AG04450 (cell line): ENCODE measurements at regions not wholly inside any gene's neighbourhood (a gene's known extent, or its start where the extent isn't known, plus 50 kb on each side); places are given as distances from the start of the nearest gene placed in this dataset.
"Not testable (repeated sequence)": the region's sequence is repeated elsewhere in the genome, so short reads cannot be mapped to it uniquely, and the experiment has no call there.

ENCODE experiments used
- CTCF ChIA-PET: fragments of 300-600, 350-600 bp; formaldehyde crosslinking; extraction: SDS; loops from one replicate; lab custom pipeline; 2022; ENCODE audit warnings: antibody characterized with exemption, inconsistent platforms; lab: Charles Lee
- POLR2A ChIA-PET: fragments of 350-600 bp; formaldehyde crosslinking; extraction: SDS; loops from one replicate; lab custom pipeline; 2021; ENCODE audit warnings: antibody characterized with exemption, inconsistent platforms; lab: Yijun Ruan, JAX
- DNase-seq: peaks from one replicate; pipeline ENCODE4 v3.0.0-alpha.2; 2011; ENCODE audit warnings: low read depth, low spot score
- H3K27ac ChIP-seq: one replicate; pipeline ENCODE4 v1.5.1; 2012; ENCODE audit warnings: low read depth, low read length, control low read depth
- H3K27me3 ChIP-seq: one replicate; pipeline ENCODE4 v1.6.0; 2012; ENCODE audit warnings: low read length; ENCODE audit not compliant: control insufficient read depth, insufficient read depth
- H3K4me3 ChIP-seq: 2 replicates; pipeline ENCODE4 v1.5.1; 2011; ENCODE audit warnings: mild to moderate bottlenecking, low read depth, low read length, control low read depth
- H3K9me3 ChIP-seq: 2 replicates; pipeline ENCODE4 v1.5.1; 2012; ENCODE audit warnings: low read length; ENCODE audit not compliant: control insufficient read depth, insufficient read depth
- TF ChIP-seq, protein P1 (sequence below): IDR thresholded peaks from 2 replicates; pipeline ENCODE4 v1.5.1; 2011; ENCODE audit warnings: low read depth, low read length, control low read depth, inconsistent platforms

DNA sequence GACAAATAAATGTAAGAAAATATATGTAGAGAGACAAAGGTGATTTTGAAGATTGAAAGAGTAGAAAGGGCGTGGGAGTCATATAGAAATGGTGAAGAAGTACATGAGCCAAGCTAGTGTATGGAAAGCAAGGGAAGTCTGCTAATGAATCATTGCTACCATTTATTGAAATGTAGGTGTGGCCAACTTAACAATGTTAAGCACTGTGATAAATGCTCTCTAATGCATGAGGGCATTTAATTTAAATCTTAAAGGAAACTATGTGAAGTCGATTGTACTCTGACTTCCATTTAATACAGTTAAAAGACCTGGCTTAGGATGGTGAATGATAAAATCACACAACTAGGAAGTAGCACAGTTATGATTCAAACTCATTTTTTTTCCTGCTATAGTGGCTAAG lies 219.9 kb downstream of the CASP12 start:
- no peaks in the 10 kb centered on the region for H3K9me3 ChIP-seq
- H3K4me3 ChIP-seq = no peak overlapping the region
- TF ChIP-seq, protein P1, sequence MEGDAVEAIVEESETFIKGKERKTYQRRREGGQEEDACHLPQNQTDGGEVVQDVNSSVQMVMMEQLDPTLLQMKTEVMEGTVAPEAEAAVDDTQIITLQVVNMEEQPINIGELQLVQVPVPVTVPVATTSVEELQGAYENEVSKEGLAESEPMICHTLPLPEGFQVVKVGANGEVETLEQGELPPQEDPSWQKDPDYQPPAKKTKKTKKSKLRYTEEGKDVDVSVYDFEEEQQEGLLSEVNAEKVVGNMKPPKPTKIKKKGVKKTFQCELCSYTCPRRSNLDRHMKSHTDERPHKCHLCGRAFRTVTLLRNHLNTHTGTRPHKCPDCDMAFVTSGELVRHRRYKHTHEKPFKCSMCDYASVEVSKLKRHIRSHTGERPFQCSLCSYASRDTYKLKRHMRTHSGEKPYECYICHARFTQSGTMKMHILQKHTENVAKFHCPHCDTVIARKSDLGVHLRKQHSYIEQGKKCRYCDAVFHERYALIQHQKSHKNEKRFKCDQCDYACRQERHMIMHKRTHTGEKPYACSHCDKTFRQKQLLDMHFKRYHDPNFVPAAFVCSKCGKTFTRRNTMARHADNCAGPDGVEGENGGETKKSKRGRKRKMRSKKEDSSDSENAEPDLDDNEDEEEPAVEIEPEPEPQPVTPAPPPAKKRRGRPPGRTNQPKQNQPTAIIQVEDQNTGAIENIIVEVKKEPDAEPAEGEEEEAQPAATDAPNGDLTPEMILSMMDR = no peak
- no peak overlapping the region for H3K27ac ChIP-seq
- no peak for DNase-seq
- no peaks in the 10 kb centered on the region for H3K27me3 ChIP-seq
- ChIA-PET CTCF (no interaction called here), POLR2A (no interaction called here)

DNA sequence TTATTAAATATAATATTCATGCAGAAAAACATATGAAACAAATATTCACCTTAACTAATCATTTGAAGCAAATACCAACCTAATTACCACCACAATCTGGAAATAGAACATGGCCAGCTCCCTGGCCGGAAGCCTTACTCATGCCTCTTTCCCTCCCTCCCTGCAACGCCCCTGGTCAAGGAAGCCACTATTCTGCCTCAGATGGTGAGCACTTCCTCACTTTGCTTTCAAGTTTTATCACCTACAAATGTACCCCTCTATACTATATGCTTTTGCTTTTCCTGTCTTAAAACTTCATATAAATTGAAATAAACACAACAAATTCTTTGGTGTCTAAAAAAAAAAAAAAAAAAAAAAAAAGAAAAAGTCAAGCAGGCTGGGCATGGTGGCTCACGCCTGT lies 221.2 kb downstream of the CASP12 start:
- POLR2A ChIA-PET = interaction anchor here (0.6 kb wide), 1 partner anchor 19 kb away, joined by 3 read pairs; no protein-coding TSS in a partner anchor
- DNase-seq, H3K4me3 ChIP-seq, H3K27ac ChIP-seq, CTCF ChIA-PET, H3K9me3 ChIP-seq, H3K27me3 ChIP-seq: not testable (repeated sequence)

DNA sequence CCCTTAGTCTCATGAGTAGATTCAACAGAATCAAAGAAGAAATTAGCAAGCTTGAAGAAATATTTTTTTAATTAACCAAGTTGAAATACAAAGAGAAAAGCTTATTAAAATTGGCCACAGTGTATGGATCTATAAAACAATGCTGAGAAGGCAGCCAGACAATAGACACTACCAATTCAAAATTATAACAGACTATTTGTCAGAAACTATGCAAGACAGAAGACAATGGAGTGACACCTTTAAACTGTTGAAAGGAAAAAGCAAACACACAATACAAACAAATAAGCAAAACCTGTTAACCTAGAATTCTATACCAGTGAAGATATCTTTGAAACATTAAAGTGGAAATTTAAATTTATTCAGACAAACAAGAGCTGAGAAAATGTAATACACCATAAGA lies 225.4 kb downstream of the CASP12 start:
- TF ChIP-seq, protein P1 = no peak
- no peak for DNase-seq
- no peaks in the 10 kb centered on the region for H3K9me3 ChIP-seq
- H3K27ac ChIP-seq = no peak overlapping the region
- no peak overlapping the region for H3K4me3 ChIP-seq
- ChIA-PET CTCF (interaction anchor here (0.5 to 0.6 kb wide), 3 partner anchors 29 to 1471 kb away, joined by 3 read pairs; no protein-coding TSS in a partner anchor), POLR2A (no interaction called here)
- no peaks in the 10 kb centered on the region for H3K27me3 ChIP-seq

DNA sequence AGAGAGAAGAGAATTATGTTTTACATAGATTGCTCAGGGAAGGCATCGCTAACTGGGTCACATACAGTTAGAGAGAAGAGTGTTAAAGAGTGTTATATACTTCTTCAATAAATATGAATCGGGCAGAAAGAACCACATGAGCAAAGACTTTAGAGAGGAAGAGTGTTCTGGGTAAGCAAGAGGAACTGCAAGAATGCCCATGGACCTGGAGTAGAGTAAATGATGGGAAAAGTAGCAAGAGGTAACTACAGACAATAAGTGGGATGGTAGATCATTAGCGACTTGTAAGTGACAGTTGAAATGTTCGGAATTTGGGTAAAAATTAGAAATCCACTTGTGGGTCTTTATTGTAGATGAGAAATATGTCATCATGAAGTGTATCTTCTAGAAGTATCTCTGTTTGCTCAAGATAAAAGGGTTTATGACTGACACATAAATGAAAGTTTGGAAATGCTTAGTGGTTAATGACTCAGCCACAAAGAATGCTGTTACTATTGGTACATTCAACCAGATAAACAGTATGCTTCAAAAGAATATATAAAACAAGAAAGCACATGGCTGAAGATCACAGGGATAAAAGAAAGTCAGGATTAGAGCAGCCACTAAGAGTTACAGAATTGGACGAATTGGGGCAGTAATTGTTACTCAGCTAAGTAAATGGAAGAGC lies 229.3 kb downstream of the CASP12 start:
- CTCF ChIA-PET = interaction anchor here (0.9 kb wide), 1 partner anchor 12 kb away, joined by 3 read pairs; no protein-coding TSS in a partner anchor
- no peak overlapping the region for H3K4me3 ChIP-seq
- POLR2A ChIA-PET = no interaction called here
- DNase-seq = peak; percentile 69
- H3K9me3 ChIP-seq = no peaks in the 10 kb centered on the region
- H3K27me3 ChIP-seq = no peaks in the 10 kb centered on the region
- no peak overlapping the region for H3K27ac ChIP-seq
- TF ChIP-seq, protein P1 = no peak

DNA sequence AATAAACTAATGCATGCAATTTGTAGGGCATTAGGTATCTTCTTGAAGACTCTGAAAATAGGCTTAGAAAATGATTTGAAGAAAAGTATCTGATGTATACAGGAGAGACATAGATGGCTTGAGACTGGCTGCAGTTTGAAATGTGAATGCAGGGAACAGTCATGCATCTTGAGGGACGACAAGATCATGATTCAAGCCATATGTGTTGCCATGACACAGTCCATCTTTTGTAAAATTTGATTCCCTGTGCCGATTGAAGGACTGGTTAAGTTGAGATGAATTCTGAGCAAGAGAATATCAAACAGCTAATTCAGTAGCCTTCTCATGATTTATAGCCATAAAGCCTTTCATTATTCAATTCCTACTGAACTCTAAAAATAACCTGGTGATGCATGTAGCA lies 231.6 kb downstream of the CASP12 start:
- Histone ChIP-seq H3K9me3 (no peaks in the 10 kb centered on the region), H3K27me3 (no peaks in the 10 kb centered on the region), H3K27ac (no peak overlapping the region), H3K4me3 (no peak overlapping the region)
- ChIA-PET CTCF (no interaction called here), POLR2A (no interaction called here)
- TF ChIP-seq, protein P1 = no peak
- no peak for DNase-seq
